IMR-90 (cell line): ENCODE measurements at regions not wholly inside any gene's neighbourhood (a gene's known extent, or its start where the extent isn't known, plus 50 kb on each side); places are given as distances from the start of the nearest gene placed in this dataset.

Experiments used
- BHLHE40 ChIP-seq: fragments of 150-350 bp; IDR thresholded peaks from 2 replicates; pipeline ENCODE4 v1.6.1; 2016; ENCODE audit warnings: mild to moderate bottlenecking, low read depth, low read length
- CEBPB ChIP-seq: IDR thresholded peaks from 2 replicates; pipeline ENCODE4 v1.6.1; 2012; ENCODE audit warnings: low read depth, low read length, improper control_type of control experiment
- CHD1 ChIP-seq: IDR thresholded peaks from 2 replicates; pipeline ENCODE4 v1.6.1; 2012; ENCODE audit warnings: low read depth, low read length, improper control_type of control experiment
- MAFK ChIP-seq: IDR thresholded peaks from 2 replicates; pipeline ENCODE4 v1.6.1; 2012; ENCODE audit warnings: low read depth, low read length, improper control_type of control experiment
- MAZ ChIP-seq: IDR thresholded peaks from 2 replicates; pipeline ENCODE4 v1.6.1; 2012; ENCODE audit warnings: low read depth, mild to moderate bottlenecking, low read length, improper control_type of control experiment, moderate library complexity, borderline replicate concordance
- MXI1 ChIP-seq: IDR thresholded peaks from 2 replicates; pipeline ENCODE4 v1.6.1; 2012; ENCODE audit warnings: low read depth, mild to moderate bottlenecking, low read length, moderate library complexity, borderline replicate concordance
- POLR2A ChIP-seq: IDR thresholded peaks from 2 replicates; pipeline ENCODE4 v1.6.1; 2012; ENCODE audit warnings: mild to moderate bottlenecking, low read depth, low read length
- RAD21 ChIP-seq: IDR thresholded peaks from 2 replicates; pipeline ENCODE4 v1.6.1; 2012; ENCODE audit warnings: low read length, improper control_type of control experiment
- RCOR1 ChIP-seq: IDR thresholded peaks from 2 replicates; pipeline ENCODE4 v1.6.1; 2012; ENCODE audit warnings: mild to moderate bottlenecking, low read length, improper control_type of control experiment; ENCODE audit not compliant: insufficient replicate concordance
- RFX5 ChIP-seq: IDR thresholded peaks from 2 replicates; pipeline ENCODE4 v1.8.0; 2012; ENCODE audit warnings: low read depth, mild to moderate bottlenecking, low read length, moderate library complexity
- SMC3 ChIP-seq: fragments of 150-350 bp; IDR thresholded peaks from 2 replicates; pipeline ENCODE4 v1.6.1; 2016; ENCODE audit warnings: low read depth, mild to moderate bottlenecking, antibody characterized with exemption, low read length, moderate library complexity
- TF ChIP-seq, protein P1 (sequence below): conservative IDR thresholded peaks from 2 replicates; pipeline ENCODE4 v1.5.1; 2012; ENCODE audit warnings: mild to moderate bottlenecking, low read depth, low read length, improper control_type of control experiment
- TF ChIP-seq, protein P2 (sequence below): fragments of 150-350 bp; IDR thresholded peaks from 2 replicates; pipeline ENCODE4 v1.6.1; 2017; ENCODE audit warnings: mild to moderate bottlenecking, antibody characterized with exemption, low read length, low read depth

DNA sequence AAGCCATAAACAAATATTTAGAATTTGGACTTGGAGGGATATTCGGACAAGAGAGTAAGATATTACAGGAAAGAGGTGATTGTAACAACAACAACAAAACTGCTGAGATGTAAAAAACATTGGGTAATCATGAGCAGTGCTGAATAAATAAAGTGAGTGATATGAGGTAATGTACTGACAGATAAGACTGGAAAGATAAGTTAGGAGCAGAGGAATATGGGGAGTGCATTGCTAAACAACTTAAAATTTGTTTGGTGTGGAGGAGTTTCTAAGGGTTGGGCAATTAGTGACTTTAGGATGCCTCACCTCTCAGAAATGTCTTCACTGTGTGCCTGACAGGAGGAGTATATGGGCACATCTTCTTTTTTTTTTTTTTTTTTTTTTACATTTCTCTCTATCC is 637.8 kb upstream of the GRIA3 start:
- TF ChIP-seq, protein P1, sequence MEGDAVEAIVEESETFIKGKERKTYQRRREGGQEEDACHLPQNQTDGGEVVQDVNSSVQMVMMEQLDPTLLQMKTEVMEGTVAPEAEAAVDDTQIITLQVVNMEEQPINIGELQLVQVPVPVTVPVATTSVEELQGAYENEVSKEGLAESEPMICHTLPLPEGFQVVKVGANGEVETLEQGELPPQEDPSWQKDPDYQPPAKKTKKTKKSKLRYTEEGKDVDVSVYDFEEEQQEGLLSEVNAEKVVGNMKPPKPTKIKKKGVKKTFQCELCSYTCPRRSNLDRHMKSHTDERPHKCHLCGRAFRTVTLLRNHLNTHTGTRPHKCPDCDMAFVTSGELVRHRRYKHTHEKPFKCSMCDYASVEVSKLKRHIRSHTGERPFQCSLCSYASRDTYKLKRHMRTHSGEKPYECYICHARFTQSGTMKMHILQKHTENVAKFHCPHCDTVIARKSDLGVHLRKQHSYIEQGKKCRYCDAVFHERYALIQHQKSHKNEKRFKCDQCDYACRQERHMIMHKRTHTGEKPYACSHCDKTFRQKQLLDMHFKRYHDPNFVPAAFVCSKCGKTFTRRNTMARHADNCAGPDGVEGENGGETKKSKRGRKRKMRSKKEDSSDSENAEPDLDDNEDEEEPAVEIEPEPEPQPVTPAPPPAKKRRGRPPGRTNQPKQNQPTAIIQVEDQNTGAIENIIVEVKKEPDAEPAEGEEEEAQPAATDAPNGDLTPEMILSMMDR, result no peak
- TF ChIP-seq MXI1 (no peak), POLR2A (no peak), BHLHE40 (no peak), MAZ (no peak), CHD1 (no peak), SMC3 (no peak), RCOR1 (no peak), CEBPB (no peak), MAFK (no peak), RFX5 (no peak), RAD21 (no peak)
- TF ChIP-seq, protein P2, sequence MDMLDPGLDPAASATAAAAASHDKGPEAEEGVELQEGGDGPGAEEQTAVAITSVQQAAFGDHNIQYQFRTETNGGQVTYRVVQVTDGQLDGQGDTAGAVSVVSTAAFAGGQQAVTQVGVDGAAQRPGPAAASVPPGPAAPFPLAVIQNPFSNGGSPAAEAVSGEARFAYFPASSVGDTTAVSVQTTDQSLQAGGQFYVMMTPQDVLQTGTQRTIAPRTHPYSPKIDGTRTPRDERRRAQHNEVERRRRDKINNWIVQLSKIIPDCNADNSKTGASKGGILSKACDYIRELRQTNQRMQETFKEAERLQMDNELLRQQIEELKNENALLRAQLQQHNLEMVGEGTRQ, result no peak
